Islet precursor cell (in vitro differentiated cells): ENCODE measurements at regions not wholly inside any gene's neighbourhood (a gene's known extent, or its start where the extent isn't known, plus 50 kb on each side); places are given as distances from the start of the nearest gene placed in this dataset.
A peak's percentile ranks its signal among the peaks of the same experiment; 100 is the strongest.
"Not testable (repeated sequence)": the region's sequence is repeated elsewhere in the genome, so short reads cannot be mapped to it uniquely, and the experiment has no call there.

Experiments
- DNase-seq: peaks from one replicate; pipeline ENCODE4 v3.0.0-alpha.2; 2018

DNA sequence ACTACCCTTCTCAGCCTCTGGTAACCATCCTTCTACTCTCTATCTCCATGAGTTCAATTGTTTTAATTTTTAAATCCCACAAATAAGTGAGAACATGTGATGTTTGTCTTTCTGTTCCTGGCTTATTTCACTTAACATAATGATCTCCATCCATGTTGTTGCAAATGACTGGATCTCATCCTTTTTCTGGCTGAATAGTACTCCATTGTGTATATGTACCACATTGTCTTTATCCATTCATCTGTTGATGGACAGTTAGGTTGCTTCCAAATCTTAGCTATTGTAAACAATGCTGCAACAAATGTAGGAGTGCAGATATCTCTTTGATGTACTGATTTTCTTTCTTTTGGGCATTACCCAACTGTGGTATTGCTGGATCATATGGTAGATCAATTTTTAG, 103.0 kb downstream of the CARTPT start:
- not testable (repeated sequence) for DNase-seq

DNA sequence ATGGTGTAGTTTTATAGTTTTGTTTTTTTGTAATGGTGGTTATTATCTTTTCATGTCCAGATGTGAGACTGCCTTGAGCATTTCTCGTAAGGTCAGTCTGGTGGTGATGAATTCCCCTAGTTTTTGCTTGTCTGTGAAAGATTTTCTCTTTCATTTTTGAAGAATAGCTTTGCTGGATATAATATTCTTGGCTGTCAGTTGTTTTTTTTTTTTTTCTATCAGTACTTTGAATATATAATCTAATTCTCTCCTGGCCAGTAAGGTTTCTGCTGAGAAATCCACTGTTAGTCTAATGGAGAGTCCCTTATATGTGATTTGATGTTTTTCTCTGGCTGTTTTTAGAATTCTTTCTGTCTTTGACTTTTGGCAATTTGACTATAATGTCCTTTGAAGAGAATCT, 106.9 kb downstream of the CARTPT start:
- no peak for DNase-seq

DNA sequence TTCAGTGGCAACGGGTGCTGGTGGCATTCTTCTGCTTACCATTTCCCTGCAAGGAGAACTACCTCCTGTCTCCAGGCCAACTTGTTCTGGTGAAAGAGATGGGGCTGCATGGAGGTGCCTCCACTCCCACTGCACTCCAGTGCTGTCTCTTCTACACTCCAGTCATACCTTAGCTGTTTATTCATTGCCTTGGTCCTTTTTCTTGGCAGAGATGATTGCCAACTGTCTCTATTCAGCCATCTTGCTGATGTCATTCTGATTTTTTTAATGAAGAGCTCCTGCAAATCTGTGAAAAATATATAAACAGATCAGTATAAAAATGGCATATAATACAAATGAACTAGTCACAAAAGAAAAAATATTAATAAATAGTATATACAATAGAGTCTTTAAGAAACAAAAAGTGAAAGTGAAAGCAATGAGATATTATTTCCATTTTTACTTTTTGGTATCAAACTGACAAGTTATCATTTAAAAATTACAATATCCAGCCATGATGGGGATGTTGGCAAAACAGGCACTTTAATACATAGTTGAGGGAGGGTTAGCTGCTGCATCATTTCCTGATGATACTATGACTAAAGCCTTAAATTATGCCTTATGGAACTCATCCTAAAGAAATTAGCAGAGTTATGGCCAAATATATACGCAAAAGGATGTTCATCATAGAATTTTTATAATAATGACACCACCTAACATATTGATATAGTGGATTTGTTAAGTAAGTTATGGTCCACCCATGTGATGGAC, 109.4 kb downstream of the CARTPT start:
- no peak for DNase-seq

DNA sequence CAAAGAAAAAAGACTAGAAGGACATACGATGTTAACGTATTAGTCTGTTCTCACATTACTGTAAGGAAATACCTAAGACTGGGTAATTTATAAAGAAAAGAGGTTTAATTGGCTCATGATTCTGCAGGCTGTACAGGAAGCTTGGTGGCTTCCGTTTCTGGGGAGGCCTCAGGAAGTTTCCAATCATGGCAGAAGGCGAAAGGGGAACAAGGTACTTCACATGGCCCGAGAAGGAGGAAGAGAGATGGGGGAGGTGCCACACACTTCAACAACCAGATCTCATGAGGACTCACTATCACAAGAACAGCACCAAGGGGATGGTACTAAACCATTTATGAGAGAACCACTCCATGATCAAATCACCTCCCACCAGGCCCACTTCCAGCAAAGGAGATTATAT, 110.1 kb downstream of the CARTPT start:
- no peak for DNase-seq

DNA sequence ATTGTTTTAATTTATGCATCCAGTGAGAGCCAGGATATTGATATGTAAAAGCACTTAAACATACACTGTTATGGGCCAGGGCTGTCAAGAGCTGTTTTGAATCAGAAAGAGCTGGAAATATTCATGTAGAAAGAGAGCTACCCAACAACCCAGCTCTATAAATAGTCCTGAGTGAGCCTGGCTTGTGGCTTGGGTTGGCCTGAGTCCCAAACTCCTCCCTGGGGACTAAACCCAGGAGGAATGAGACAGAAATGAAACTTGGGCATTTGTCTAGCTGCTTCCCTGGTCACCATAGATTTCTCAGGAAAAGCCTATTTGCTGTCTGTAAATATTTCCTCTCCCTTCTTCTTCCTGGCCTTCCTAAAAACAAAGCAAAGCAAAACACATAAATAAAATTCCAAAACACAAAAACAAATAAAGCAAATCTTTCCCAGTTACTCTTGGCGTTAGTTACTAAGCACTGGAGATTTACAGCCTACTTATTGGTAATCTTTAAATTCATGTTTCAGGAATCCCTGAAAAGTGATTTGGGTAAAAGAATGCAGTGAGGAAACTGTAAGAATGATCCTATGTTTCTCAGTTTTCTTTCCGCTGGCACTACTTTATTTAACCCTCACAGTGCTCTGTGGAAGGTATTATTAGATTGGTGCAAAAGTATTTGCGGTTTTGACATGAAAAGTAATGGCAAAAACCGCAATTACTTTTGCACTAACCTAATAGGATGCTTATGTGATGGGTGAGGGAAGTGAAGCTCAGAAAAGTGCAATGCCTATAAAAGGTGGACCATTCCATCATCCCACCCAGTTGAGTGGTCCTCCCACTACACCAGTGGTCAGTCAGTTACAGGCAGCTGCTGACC, 111.8 kb downstream of the CARTPT start:
- no peak for DNase-seq

DNA sequence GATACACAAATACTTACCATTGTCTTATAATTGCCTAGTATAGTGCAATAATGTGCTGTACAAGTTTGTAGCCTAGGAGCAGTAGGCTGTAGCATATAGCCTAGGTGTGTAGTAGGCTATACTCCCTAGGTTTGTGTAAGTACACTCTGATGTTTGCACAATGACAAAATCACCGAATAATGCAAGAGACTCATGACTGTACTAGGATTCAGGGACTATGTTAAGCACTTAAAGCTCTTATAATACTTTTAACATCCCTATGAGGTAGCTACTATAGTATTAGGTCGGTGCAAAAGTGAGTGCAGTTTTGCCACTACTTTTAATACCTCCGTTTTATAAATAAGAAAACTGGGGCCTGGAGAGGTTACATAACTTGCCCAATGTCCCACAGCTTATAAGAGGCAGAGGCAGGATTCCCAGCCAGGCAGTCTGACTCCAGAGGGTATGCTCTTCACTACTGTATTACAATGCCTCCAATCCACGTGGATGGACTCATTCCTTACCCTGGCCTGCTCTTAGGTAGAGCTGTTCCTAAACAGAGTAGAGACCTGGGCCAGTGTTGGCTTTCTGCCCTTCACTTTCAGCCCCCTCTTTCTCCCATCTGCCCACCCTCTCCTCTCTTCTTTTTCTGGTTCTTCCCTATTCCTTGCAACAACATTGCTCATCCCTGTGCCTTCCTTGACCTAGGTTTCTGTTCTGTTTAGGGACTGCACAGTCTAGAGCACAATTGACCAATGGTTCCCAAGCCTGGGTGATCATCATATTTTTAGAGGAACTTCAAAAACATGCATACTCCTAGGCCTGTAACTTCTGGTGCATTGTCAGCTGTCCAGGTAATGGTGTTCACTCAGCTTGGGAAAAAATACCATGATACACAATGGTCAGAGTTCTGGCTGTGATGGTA, 114.0 kb downstream of the CARTPT start:
- no peak for DNase-seq

DNA sequence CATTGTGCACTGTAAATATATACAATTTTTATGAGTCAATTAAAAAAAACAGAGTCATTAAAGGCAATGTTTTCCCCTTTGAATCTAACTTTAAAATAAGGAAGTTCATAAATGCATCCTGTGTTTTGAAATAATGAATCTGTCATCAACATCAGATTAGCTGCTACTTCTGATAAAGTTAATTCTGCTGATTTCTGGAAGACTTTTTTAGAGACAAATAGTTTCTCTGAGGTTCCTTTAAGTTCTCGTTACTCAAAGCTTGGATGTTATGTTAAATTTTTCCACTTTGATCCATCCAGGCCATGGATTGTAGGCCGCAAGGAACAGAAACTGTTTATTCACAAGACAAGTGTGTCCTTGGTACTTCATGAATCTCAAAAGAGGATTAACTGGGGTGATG, 115.5 kb downstream of the CARTPT start:
- no peak for DNase-seq

DNA sequence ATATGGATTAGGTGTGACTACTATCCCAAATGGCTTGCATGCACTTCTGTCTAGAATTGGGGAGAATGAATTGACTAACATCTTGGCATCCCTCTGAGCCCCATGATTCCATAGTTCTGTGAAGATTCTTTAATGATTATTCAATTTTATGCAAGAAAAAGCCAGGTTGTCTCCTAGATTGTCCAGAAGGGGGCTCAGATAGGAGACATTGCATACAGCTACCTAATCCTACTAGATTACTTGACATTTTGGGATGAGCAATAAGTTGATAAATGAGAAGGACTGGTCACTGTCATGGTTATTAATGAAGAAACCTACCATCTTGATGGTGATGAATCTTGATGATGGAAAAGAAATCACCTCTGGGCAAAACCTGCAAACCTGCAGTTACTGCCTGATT, 117.0 kb downstream of the CARTPT start:
- DNase-seq: no peak

DNA sequence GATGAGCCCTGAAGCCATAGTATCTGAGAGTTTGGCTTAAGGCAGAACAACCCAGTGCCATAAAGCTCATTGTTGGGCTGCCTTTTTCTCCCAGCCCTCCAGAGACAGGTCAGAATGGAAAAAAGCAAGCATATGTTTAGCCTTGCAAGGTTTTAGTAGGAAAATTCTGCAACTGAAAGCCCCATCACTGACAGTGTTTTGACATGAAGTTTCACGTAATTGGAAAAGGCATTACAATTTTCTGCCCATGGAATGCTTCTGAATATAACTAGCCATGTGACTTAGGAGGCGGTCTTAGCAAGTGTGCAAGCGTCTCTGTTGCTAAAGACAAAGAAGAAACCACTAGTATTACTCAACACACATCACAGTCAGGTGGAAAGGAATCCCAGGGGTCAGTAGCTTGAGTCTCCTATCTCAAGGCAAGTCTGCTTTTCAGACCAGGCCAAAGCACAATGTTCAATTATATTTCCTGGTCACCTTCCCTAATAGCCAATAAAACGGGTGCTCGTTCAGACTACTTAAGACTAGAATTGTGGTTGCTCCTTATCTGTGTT, 117.6 kb downstream of the CARTPT start:
- no peak for DNase-seq

DNA sequence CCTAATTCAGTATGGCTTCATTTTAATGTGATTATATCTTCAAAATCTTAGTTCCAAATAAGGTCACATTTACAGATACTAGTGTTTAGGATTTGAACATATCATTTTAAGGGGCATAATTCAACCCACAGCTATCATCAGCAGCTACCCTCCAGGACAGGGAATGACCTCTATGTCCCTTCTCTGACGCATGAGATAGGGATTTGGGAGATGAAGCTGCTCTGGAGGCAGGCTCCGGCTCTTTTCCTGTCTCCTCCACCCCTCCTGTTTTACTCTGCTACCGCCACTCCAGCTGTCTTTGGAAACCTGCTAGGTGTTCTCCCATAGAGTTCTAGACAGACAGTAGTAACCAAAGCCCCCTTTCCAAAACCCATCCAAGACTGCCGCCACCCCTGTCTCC, 119.2 kb downstream of the CARTPT start:
- no peak for DNase-seq

DNA sequence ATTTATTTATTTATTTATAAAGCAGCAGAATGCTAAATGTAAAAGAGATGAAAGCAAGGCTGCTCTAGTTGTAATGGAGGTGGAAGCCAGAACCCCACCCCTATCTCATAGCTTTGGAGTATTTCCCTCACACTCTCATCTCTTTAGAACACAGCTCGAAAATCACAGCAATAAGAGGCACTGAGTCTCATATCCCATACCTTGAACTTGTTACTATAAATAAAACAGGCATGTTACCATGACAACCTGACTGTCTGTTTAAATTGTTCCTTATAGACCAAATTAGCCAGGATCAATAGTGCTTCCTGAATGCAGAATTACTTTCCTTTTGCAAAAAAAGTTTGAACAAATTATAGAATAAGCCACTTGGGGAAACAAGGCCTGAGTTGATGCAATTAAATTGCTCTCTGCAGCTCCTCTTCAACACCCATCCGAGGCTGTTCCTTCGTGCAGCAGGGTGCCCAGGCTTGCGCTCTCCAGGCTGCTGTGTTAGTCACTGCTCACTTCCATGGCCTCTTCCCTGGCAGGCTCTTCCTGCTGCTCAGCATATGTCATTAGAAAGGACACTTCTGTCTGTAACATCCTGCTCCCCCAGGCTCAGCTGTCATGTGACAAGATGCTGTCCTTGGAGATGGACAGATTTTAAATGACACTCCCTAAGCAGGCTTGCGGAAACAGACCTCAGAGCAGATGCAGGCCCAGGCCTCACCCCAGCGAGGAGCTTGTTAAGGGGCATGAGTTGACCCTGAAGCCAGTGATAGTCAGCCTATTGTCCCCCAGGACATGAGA, 120.2 kb downstream of the CARTPT start:
- DNase-seq: peak; percentile 63

DNA sequence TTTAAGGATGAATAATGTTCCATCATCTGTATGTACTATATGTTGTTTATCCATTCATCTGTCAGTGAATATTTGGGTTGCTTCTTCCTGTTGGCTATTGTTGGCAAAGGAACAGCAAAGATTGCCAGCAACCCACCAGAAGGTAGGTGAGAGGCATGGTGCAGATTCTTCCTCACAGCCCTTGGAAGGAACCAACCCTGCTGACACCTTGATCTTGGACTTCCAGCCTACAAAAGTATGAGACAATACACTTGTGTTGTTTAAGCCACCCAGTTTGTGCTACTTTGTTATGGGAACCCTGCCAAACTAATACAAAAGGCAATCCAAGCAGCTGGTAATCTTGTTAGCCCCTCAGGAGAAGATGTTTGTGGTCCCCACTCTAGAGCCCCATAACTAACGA, 122.0 kb downstream of the CARTPT start:
- DNase-seq: no peak

DNA sequence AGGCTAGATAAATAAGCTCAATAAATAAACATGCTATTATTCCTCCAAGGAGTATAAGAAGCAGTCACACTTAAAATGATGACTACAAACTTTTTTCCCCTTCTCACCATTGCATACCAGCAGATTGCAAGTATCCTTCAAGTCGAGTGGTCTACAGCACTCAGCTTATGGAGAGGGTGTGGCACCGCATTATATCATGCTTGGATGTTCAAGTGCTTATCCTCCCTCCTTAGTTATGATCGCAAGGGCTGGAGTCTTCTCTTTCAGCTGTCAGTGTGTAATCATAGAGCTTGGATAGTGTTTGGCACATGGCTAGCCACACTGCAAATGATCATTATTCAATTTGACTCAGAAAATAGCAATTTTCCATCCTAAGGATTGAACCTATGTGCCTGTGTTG, 124.0 kb downstream of the CARTPT start:
- no peak for DNase-seq

DNA sequence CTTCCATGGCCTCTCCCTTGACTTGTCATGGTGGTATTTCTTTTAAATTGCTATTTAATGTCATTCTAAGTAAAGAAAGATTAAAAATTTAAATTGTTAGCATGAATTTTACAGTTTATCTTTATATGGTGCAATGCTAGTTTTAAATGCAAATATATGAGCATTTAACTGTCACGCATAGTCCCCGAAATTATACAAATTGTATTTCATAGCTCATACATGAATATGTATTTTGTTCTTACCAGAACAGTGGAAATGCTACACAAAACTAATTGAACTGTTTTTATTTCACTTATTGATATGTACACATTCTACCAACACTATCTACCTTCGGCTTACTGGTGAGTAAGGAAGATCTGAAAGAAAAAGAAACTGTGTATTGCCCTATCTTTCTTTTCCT, 125.8 kb downstream of the CARTPT start:
- DNase-seq: no peak

DNA sequence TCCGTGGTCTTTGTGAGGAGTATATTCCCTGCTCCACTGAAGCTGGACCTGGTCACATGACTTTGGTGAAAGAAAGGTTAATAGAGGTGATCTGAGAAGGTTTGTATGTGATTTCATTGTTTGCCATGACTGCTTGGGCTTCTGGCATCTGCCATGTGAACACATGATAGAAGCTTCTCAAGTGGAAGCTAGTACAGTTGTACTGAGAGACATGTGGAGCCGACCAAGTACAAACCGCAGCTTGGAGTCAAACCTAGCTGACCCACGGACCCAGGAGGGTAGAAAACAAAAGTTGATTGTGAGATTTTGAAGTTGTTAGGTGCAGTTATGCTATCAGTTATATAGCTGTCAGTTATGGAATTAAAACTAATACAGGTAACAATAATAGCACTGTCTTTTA, 140.4 kb downstream of the CARTPT start:
- DNase-seq: no peak

DNA sequence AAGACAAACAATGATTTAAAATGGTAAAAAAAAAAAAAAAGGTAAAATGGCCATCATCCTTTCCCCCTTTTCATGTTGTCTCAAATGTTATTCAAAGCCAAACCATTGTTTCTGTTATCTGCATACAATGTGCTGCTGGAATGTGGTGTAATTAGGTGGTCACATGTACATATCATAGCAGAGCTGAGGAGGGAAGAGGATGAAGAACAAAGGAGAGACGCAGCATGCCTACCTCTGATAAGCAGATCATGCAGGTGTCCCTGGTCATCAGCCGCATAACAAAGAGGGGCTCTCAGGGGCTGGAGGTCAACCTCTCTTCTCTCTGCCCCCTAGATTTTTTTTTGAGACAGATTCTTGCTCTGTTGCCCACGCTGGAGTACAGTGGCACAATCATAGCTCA, 141.0 kb downstream of the CARTPT start:
- DNase-seq: no peak

DNA sequence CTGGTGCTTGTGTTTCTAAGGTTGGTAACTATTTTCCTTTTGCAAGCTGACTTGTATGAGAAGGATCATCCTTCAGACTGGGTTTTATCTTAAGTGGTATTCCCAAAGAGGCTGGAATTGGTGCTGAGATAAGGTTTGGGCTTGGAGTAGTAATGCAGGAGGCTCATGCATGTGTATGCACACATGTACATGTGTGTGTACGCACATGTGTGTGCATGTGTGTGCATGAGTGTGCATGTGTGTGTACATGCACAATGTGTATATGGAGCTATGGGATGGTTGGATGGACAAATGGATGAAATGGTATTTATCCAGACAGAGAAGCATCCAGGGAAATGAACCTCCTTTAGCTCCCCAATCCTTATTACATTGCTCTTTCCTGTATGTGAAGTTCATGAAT, 142.6 kb downstream of the CARTPT start:
- DNase-seq: no peak

DNA sequence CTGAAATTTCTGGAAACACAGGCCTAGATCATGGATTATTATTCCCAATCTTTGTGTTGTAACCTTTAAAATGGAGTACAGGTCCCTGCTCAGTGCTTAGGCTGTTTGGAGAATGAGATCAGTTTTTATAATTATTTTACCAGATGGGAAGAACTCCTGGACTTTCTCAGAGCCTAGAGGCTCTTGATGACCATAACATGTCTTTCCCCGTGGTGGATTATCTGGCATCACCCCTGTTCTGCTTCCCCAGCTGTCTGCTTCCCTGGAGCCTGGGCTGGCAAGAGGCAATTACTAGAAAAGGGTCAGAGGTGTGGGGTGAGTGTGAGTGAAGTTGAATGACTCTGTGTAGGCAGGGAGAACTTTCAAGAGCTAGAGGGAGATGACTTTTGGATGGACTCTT, 143.0 kb downstream of the CARTPT start:
- DNase-seq: no peak

DNA sequence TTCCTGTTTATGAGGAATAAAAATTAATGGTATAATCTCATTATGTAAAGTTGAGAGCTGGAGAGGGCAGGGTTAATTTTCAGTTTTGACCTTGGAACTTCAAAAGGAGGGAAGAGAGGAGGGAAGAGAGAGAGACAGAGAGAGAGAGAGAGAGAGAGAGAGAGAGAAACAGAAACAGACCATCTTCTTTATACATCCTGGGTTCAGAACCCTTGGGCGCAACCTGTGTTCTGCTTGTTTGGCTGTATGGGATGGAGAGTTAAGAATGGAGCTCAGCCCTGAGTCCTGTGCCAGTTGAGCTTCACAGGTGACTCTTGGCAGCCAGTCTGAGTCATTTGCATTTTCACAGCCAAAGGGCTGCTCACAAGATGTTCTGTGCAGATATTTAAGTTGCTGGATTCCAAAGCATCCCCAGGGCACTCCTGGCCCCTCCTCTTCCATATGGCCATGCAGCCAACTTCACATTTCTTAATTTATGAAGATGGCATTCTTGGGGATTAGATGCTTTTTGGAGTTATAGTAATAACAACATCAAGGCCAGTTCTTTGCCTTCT, 143.5 kb downstream of the CARTPT start:
- no peak for DNase-seq

DNA sequence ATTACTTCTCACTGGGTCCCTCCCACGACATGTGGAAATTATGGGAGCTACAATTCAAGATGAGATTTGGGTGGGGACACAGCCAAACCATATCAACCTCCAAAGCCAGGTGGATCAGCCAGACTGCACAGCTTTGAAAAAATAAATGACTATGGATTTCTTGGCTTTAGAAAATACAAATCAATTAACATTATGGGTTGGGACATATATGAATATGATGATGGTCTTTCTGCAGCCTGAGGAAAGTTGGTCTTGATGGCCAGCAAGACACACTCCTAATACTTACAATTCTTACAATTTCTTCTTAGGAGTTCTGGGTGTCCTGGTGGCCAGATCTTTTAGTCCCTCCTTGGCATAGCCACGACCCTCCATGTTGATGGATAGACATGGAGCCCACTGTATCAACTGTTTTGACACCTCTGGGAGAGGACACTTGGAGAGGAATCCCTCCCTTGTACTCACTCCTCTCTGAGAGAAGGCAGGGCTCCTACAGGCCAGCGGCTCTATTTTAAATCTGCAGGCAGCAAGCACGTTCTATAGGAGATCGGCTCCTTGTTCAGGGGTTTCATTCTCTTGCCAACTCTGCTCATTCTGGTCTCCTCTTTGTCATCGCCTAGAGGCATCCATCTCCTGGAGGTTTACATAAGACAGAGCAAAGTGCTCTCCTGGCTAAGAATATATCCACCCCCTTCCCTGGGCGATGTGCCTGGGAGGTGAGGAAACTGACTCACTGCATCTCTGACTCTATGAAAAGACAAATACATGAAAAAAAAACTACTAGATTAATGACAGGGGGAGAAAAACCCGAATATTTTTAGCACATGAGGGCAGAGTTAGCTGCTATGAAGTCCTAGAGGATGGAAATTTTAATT, 145.9 kb downstream of the CARTPT start:
- no peak for DNase-seq
